ENCODE measurements at regions not wholly inside any gene's neighbourhood (a gene's known extent, or its start where the extent isn't known, plus 50 kb on each side); places are given as distances from the start of the nearest gene placed in this dataset.

GRCh38 chr5:169385636-169386035 lies 84.7 kb upstream of the SLIT3 start:
- TF ChIP-seq CTCF (IDR thresholded peaks at IDR 0.05) = no peak
- TF ChIP-seq EZH2 (IDR thresholded peaks at IDR 0.05; ENCODE audit: borderline replicate concordance, insufficient read depth, low read depth, low read length, poor library complexity, severe bottlenecking) = no peak

All from B cell (primary cell).